IMR-90 (cell line): ENCODE measurements at regions not wholly inside any gene's neighbourhood (a gene's known extent, or its start where the extent isn't known, plus 50 kb on each side); places are given as distances from the start of the nearest gene placed in this dataset.

Experiments used
- ATAC-seq: fragments of 200-7000 bp; cut with Tn5 transposase; 2 replicates; pipeline ENCODE4 v1.9.1; 2020; ENCODE audit warnings: low read depth, mild to moderate bottlenecking, moderate library complexity
- BruUV-seq: library from RNA; stranded (reverse); fragments of 400-500 nt; replicated peaks from 2 replicates; lab custom pipeline; 2021; lab: Mats Ljungman, UMichigan
- CTCF ChIA-PET: fragments of 300-600 bp; formaldehyde crosslinking; extraction: SDS; loops from one replicate; lab custom pipeline; 2021; ENCODE audit warnings: antibody characterized with exemption; lab: Yijun Ruan, JAX
- POLR2A ChIA-PET: fragments of 300-600 bp; sonication (Branson Sonifier 250); formaldehyde crosslinking; loops from one replicate; lab custom pipeline; 2022; ENCODE audit warnings: antibody characterized with exemption; ENCODE audit not compliant: unreplicated experiment; lab: Charles Lee
- DNase-seq: peaks from one replicate; pipeline ENCODE4 v3.0.0; 2013
- H2AFZ ChIP-seq: replicated peaks from 2 replicates; pipeline ENCODE3; 2013; ENCODE audit warnings: low read length, mild to moderate bottlenecking; ENCODE audit not compliant: poor library complexity
- H2AK5ac ChIP-seq: 2 replicates; pipeline ENCODE4 v1.6.1; 2013; ENCODE audit warnings: low read depth, low read length, inconsistent platforms
- H2AK9ac ChIP-seq: replicated peaks from 2 replicates; pipeline ENCODE3; 2013; ENCODE audit warnings: mild to moderate bottlenecking, low read depth, low read length, moderate library complexity; ENCODE audit not compliant: poor library complexity
- H2BK120ac ChIP-seq: 2 replicates; pipeline ENCODE4 v1.6.1; 2013; ENCODE audit warnings: low read depth, low read length, inconsistent platforms
- H2BK15ac ChIP-seq: 3 replicates; pipeline ENCODE4 v1.6.1; 2013; ENCODE audit warnings: low read depth, low read length, inconsistent platforms
- H2BK20ac ChIP-seq: 2 replicates; pipeline ENCODE4 v1.6.1; 2013; ENCODE audit warnings: low read depth, mild to moderate bottlenecking, inconsistent platforms, low read length, moderate library complexity
- H2BK5ac ChIP-seq: 2 replicates; pipeline ENCODE4 v1.6.1; 2013; ENCODE audit warnings: mild to moderate bottlenecking, low read depth, low read length, inconsistent platforms; ENCODE audit not compliant: poor library complexity, severe bottlenecking
- H3K14ac ChIP-seq: replicated peaks from 2 replicates; pipeline ENCODE4 v1.6.1; 2013; ENCODE audit warnings: low read depth, low read length, inconsistent platforms
- H3K18ac ChIP-seq: 2 replicates; pipeline ENCODE4 v1.6.1; 2013; ENCODE audit warnings: low read depth, low read length, control low read depth
- H3K23ac ChIP-seq: 2 replicates; pipeline ENCODE4 v1.6.1; 2013; ENCODE audit warnings: low read depth, low read length, inconsistent platforms
- H3K27ac ChIP-seq: 2 replicates; pipeline ENCODE4 v1.5.1; 2013; ENCODE audit warnings: mild to moderate bottlenecking, control low read depth, low read length; ENCODE audit not compliant: insufficient read depth
- H3K27me3 ChIP-seq: 2 replicates; pipeline ENCODE4 v1.6.1; 2013; ENCODE audit warnings: low read length; ENCODE audit not compliant: control insufficient read depth, insufficient read depth
- H3K36me3 ChIP-seq: 2 replicates; pipeline ENCODE4 v1.6.1; 2013; ENCODE audit warnings: low read length, mixed read lengths; ENCODE audit not compliant: control insufficient read depth, insufficient read depth
- H3K4ac ChIP-seq: 2 replicates; pipeline ENCODE4 v1.6.1; 2013; ENCODE audit warnings: low read depth, low read length, inconsistent platforms
- H3K4me1 ChIP-seq: 2 replicates; pipeline ENCODE4 v1.6.1; 2013; ENCODE audit warnings: low read length, mixed read lengths; ENCODE audit not compliant: control insufficient read depth, insufficient read depth
- H3K4me2 ChIP-seq: 2 replicates; pipeline ENCODE4 v1.6.1; 2013; ENCODE audit warnings: low read depth, mild to moderate bottlenecking, control low read depth, low read length, moderate library complexity
- H3K4me3 ChIP-seq: 2 replicates; pipeline ENCODE4 v1.5.1; 2013; ENCODE audit warnings: low read depth, mild to moderate bottlenecking, control low read depth, low read length, moderate library complexity; ENCODE audit not compliant: insufficient read depth
- H3K56ac ChIP-seq: 2 replicates; pipeline ENCODE4 v1.6.1; 2013; ENCODE audit warnings: low read length, inconsistent platforms; ENCODE audit not compliant: insufficient read depth; ENCODE audit errors: extremely low read depth
- H3K79me1 ChIP-seq, 2 experiments: 2 replicates each; pipeline ENCODE4 v1.6.1; 2013; ENCODE audit warnings: low read length in 2 of 2, inconsistent platforms in 1 of 2, low read depth in 1 of 2
- H3K9ac ChIP-seq: 2 replicates; pipeline ENCODE4 v1.6.1; 2013; ENCODE audit warnings: low read depth, low read length, control low read depth
- H3K9me1 ChIP-seq: 2 replicates; pipeline ENCODE4 v1.6.1; 2013; ENCODE audit warnings: low read length, inconsistent platforms; ENCODE audit not compliant: insufficient read depth
- H3K9me3 ChIP-seq: 2 replicates; pipeline ENCODE4 v1.6.1; 2013; ENCODE audit warnings: low read length; ENCODE audit not compliant: control insufficient read depth, insufficient read depth
- H4K20me1 ChIP-seq: 2 replicates; pipeline ENCODE4 v1.6.1; 2013; ENCODE audit warnings: low read length, inconsistent platforms; ENCODE audit not compliant: insufficient read depth
- H4K5ac ChIP-seq: 2 replicates; pipeline ENCODE4 v1.6.1; 2013; ENCODE audit warnings: mild to moderate bottlenecking, low read depth, low read length, control low read depth
- H4K8ac ChIP-seq, 2 experiments: 2 replicates each; pipeline ENCODE4 v1.6.1; 2013; ENCODE audit warnings: low read depth in 2 of 2, low read length in 2 of 2, control low read depth in 1 of 2, inconsistent platforms in 1 of 2
- H4K91ac ChIP-seq: 2 replicates; pipeline ENCODE4 v1.6.1; 2013; ENCODE audit warnings: low read depth, low read length, inconsistent platforms; ENCODE audit not compliant: insufficient read depth
- CHD1 ChIP-seq: IDR thresholded peaks from 2 replicates; pipeline ENCODE4 v1.6.1; 2012; ENCODE audit warnings: low read depth, low read length, improper control_type of control experiment
- FOS ChIP-seq: fragments of 150-350 bp; IDR thresholded peaks from 2 replicates; pipeline ENCODE4 v1.6.1; 2016; ENCODE audit warnings: low read depth, low read length
- MAFK ChIP-seq: IDR thresholded peaks from 2 replicates; pipeline ENCODE4 v1.6.1; 2012; ENCODE audit warnings: low read depth, low read length, improper control_type of control experiment
- MAZ ChIP-seq: IDR thresholded peaks from 2 replicates; pipeline ENCODE4 v1.6.1; 2012; ENCODE audit warnings: low read depth, mild to moderate bottlenecking, low read length, improper control_type of control experiment, moderate library complexity, borderline replicate concordance
- MXI1 ChIP-seq: IDR thresholded peaks from 2 replicates; pipeline ENCODE4 v1.6.1; 2012; ENCODE audit warnings: low read depth, mild to moderate bottlenecking, low read length, moderate library complexity, borderline replicate concordance
- NFE2L2 ChIP-seq: fragments of 150-350 bp; IDR thresholded peaks from 2 replicates; pipeline ENCODE4 v1.6.1; 2016; ENCODE audit warnings: low read depth, mild to moderate bottlenecking, low read length
- POLR2A ChIP-seq: IDR thresholded peaks from 2 replicates; pipeline ENCODE4 v1.6.1; 2012; ENCODE audit warnings: mild to moderate bottlenecking, low read depth, low read length
- RAD21 ChIP-seq: IDR thresholded peaks from 2 replicates; pipeline ENCODE4 v1.6.1; 2012; ENCODE audit warnings: low read length, improper control_type of control experiment
- RFX5 ChIP-seq: IDR thresholded peaks from 2 replicates; pipeline ENCODE4 v1.8.0; 2012; ENCODE audit warnings: low read depth, mild to moderate bottlenecking, low read length, moderate library complexity
- WGBS, 2 experiments: methylation state at CpG; one replicate each; pipeline versions ENCODE4 v1.1.5 to v1.1.7; 2013; ENCODE audit warnings: missing lambda C conversion rate in 2 of 2; ENCODE audit not compliant: insufficient read length in 1 of 2; ENCODE audit errors: extremely low coverage in 2 of 2; 5-methylcytosine and 5-hydroxymethylcytosine counted together
- dilution Hi-C: fragments of 300-500 bp; cut with HindIII; formaldehyde crosslinking; loops from one replicate; pipeline ENCODE4 v1.14.3; 2018; ENCODE audit warnings: low sequenced_read_pairs; ENCODE audit not compliant: unreplicated experiment
- in situ Hi-C: fragments of 300-500 bp; cut with MboI; formaldehyde crosslinking; loops from 3 replicates; pipeline ENCODE4 v1.14.3; 2019; ENCODE audit warnings: low sequenced_read_pairs, inconsistent platforms, mixed read lengths
- intact Hi-C: fragments of 100-400 bp; cut with micrococcal nuclease; formaldehyde crosslinking; loops from 2 replicates; pipeline ENCODE4 v1.10.0; 2022

DNA sequence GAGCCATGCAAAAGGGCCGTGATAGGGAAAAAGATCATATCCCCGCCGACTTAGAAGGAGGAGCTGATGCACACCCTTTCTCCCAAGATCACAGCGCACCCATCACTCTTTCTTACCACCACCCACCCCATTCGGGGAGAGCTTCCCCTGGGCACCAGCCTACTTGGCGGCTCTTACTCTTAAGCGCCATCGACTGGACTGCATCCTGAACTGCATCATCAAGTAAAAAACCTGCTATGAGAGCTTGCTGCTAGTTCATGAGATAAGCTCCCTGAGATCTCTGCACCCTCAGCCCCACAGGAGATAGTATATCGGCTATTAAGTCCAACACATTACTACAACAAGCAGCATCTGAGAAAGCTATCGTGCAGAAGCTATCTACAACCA lies 125.1 kb downstream of the BARHL2 start:
- Histone ChIP-seq H3K27ac (no peak overlapping the region), H4K91ac (no peak overlapping the region), H3K18ac (no peak overlapping the region), H3K4me3 (no peak overlapping the region), H2AK5ac (no peak overlapping the region), H2AFZ (no peak overlapping the region), H3K14ac (no peak overlapping the region), H3K9ac (no peak overlapping the region), H3K9me3 (no peaks in the 10 kb centered on the region), H4K5ac (no peak overlapping the region), H3K36me3 (no peaks in the 10 kb centered on the region), H3K79me1 (no peaks in the 10 kb centered on the region), H3K4me1 (no peaks in the 10 kb centered on the region), H3K27me3 (no peaks in the 10 kb centered on the region), H3K4ac (no peak overlapping the region), H2BK15ac (no peak overlapping the region), H2BK20ac (no peak overlapping the region), H4K8ac (no peak overlapping the region), H2BK120ac (no peak overlapping the region), H4K20me1 (no peaks in the 10 kb centered on the region), H3K56ac (no peak overlapping the region), H3K9me1 (no peaks in the 10 kb centered on the region), H3K4me2 (no peak overlapping the region), H2BK5ac (no peak overlapping the region), H3K23ac (no peak overlapping the region), H2AK9ac (no peak overlapping the region)
- ChIA-PET CTCF (no interaction called here), POLR2A (no interaction called here)
- in situ Hi-C loops, result loop anchor here (25.0 kb wide), 1 partner anchor 370 kb away; no protein-coding TSS in a partner anchor
- intact Hi-C loops, result no loop called here
- WGBS, 2 experiments, result 31% methylated on average over 4 of the region's 10 CpGs; no CpG with 5 or more reads in 1 of the 2 experiments
- no TSS peak for BruUV-seq
- dilution Hi-C loops, result no loop called here
- no peak for DNase-seq
- ATAC-seq, result no peak
- TF ChIP-seq MXI1, result no peak
- no peak for TF ChIP-seq CHD1
- no peak for TF ChIP-seq MAZ
- TF ChIP-seq RFX5, result no peak
- TF ChIP-seq MAFK, result no peak
- TF ChIP-seq RAD21, result no peak
- TF ChIP-seq POLR2A, result no peak
- no peak for TF ChIP-seq NFE2L2
- TF ChIP-seq FOS, result no peak
